ENCODE measurements at regions not wholly inside any gene's neighbourhood (a gene's known extent, or its start where the extent isn't known, plus 50 kb on each side); places are given as distances from the start of the nearest gene placed in this dataset.

GRCh38 chr10:132133005-132133404 is 53.7 kb upstream of the DPYSL4 start:
- H3K27me3 ChIP-seq (ENCODE audit: control insufficient read depth, insufficient read depth, low read length) = no peaks in the 10 kb centered on the region
- no peak for FAIRE-seq
- DNase-seq (ENCODE audit: low read depth) = no peak
- H3K4me3 ChIP-seq (ENCODE audit: low read depth, low read length) = no peak overlapping the region
- no peaks in the 10 kb centered on the region for H3K36me3 ChIP-seq (ENCODE audit: control insufficient read depth, insufficient read depth, low read length)
- TF ChIP-seq CTCF (IDR thresholded peaks at IDR 0.05; ENCODE audit: insufficient read depth, low read length, severe bottlenecking) = no peak

GRCh38 chr10:132133449-132134240 is 53.1 kb upstream of the DPYSL4 start:
- no peaks in the 10 kb centered on the region for H3K27me3 ChIP-seq (ENCODE audit: control insufficient read depth, insufficient read depth, low read length)
- no peak for TF ChIP-seq CTCF (IDR thresholded peaks at IDR 0.05; ENCODE audit: insufficient read depth, low read length, severe bottlenecking)
- DNase-seq (ENCODE audit: low read depth) = no peak
- H3K4me3 ChIP-seq (ENCODE audit: low read depth, low read length) = no peak overlapping the region
- FAIRE-seq = no peak
- no peaks in the 10 kb centered on the region for H3K36me3 ChIP-seq (ENCODE audit: control insufficient read depth, insufficient read depth, low read length)

- H3K4me3 ChIP-seq (ENCODE audit: low read depth, low read length) = no peak overlapping the region
- FAIRE-seq = no peak
- no peaks in the 10 kb centered on the region for H3K27me3 ChIP-seq (ENCODE audit: control insufficient read depth, insufficient read depth, low read length)
- no peak for DNase-seq (ENCODE audit: low read depth)
- no peak for TF ChIP-seq CTCF (IDR thresholded peaks at IDR 0.05; ENCODE audit: insufficient read depth, low read length, severe bottlenecking)
- H3K36me3 ChIP-seq (ENCODE audit: control insufficient read depth, insufficient read depth, low read length) = no peaks in the 10 kb centered on the region
These were observed 52.3 kb upstream of the DPYSL4 start for GRCh38 chr10:132134241-132135052.

GRCh38 chr10:132135053-132135872 is 51.5 kb upstream of the DPYSL4 start:
- no peaks in the 10 kb centered on the region for H3K27me3 ChIP-seq (ENCODE audit: control insufficient read depth, insufficient read depth, low read length)
- no peak for DNase-seq (ENCODE audit: low read depth)
- no peak for FAIRE-seq
- TF ChIP-seq CTCF (IDR thresholded peaks at IDR 0.05; ENCODE audit: insufficient read depth, low read length, severe bottlenecking) = no peak
- no peak overlapping the region for H3K4me3 ChIP-seq (ENCODE audit: low read depth, low read length)
- no peaks in the 10 kb centered on the region for H3K36me3 ChIP-seq (ENCODE audit: control insufficient read depth, insufficient read depth, low read length)

GRCh38 chr10:132136097-132136521 is 50.6 kb upstream of the DPYSL4 start:
- Histone ChIP-seq H3K36me3 (ENCODE audit: control insufficient read depth, insufficient read depth, low read length) (no peaks in the 10 kb centered on the region), H3K4me3 (ENCODE audit: low read depth, low read length) (no peak overlapping the region), H3K27me3 (ENCODE audit: control insufficient read depth, insufficient read depth, low read length) (no peaks in the 10 kb centered on the region)
- FAIRE-seq (no peak), DNase-seq (ENCODE audit: low read depth) (no peak)
- TF ChIP-seq CTCF (IDR thresholded peaks at IDR 0.05; ENCODE audit: insufficient read depth, low read length, severe bottlenecking) = no peak
